ENCODE measurements at regions not wholly inside any gene's neighbourhood (a gene's known extent, or its start where the extent isn't known, plus 50 kb on each side); places are given as distances from the start of the nearest gene placed in this dataset.

- TF ChIP-seq, protein P1, sequence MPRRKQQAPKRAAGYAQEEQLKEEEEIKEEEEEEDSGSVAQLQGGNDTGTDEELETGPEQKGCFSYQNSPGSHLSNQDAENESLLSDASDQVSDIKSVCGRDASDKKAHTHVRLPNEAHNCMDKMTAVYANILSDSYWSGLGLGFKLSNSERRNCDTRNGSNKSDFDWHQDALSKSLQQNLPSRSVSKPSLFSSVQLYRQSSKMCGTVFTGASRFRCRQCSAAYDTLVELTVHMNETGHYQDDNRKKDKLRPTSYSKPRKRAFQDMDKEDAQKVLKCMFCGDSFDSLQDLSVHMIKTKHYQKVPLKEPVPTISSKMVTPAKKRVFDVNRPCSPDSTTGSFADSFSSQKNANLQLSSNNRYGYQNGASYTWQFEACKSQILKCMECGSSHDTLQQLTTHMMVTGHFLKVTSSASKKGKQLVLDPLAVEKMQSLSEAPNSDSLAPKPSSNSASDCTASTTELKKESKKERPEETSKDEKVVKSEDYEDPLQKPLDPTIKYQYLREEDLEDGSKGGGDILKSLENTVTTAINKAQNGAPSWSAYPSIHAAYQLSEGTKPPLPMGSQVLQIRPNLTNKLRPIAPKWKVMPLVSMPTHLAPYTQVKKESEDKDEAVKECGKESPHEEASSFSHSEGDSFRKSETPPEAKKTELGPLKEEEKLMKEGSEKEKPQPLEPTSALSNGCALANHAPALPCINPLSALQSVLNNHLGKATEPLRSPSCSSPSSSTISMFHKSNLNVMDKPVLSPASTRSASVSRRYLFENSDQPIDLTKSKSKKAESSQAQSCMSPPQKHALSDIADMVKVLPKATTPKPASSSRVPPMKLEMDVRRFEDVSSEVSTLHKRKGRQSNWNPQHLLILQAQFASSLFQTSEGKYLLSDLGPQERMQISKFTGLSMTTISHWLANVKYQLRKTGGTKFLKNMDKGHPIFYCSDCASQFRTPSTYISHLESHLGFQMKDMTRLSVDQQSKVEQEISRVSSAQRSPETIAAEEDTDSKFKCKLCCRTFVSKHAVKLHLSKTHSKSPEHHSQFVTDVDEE (CRISPR knock-in tag; IDR thresholded peaks at IDR 0.05), result no peak
- TF ChIP-seq, protein P2, sequence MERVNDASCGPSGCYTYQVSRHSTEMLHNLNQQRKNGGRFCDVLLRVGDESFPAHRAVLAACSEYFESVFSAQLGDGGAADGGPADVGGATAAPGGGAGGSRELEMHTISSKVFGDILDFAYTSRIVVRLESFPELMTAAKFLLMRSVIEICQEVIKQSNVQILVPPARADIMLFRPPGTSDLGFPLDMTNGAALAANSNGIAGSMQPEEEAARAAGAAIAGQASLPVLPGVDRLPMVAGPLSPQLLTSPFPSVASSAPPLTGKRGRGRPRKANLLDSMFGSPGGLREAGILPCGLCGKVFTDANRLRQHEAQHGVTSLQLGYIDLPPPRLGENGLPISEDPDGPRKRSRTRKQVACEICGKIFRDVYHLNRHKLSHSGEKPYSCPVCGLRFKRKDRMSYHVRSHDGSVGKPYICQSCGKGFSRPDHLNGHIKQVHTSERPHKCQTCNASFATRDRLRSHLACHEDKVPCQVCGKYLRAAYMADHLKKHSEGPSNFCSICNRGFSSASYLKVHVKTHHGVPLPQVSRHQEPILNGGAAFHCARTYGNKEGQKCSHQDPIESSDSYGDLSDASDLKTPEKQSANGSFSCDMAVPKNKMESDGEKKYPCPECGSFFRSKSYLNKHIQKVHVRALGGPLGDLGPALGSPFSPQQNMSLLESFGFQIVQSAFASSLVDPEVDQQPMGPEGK (CRISPR knock-in tag; IDR thresholded peaks at IDR 0.05; ENCODE audit: borderline replicate concordance), result no peak
- no peak for TF ChIP-seq ZNF8 (CRISPR knock-in tag; IDR thresholded peaks at IDR 0.05)
- no peak for TF ChIP-seq ARNTL (CRISPR knock-in tag; IDR thresholded peaks at IDR 0.05; ENCODE audit: borderline replicate concordance, low read depth)
- TF ChIP-seq CSDC2 (CRISPR knock-in tag; IDR thresholded peaks at IDR 0.05), result no peak
- no peak for TF ChIP-seq BACH2 (CRISPR knock-in tag; IDR thresholded peaks at IDR 0.05; ENCODE audit: borderline replicate concordance)
- TF ChIP-seq ZFP30 (CRISPR knock-in tag; IDR thresholded peaks at IDR 0.05), result no peak
- no peak for TF ChIP-seq ZFP3 (CRISPR knock-in tag; IDR thresholded peaks at IDR 0.05)
- no peak for TF ChIP-seq ISL1 (CRISPR knock-in tag; IDR thresholded peaks at IDR 0.05)
- no peak for TF ChIP-seq SNAI2 (CRISPR knock-in tag; IDR thresholded peaks at IDR 0.05)
- TF ChIP-seq CREB5 (CRISPR knock-in tag; IDR thresholded peaks at IDR 0.05; ENCODE audit: low read depth), result no peak
- no peak for TF ChIP-seq ESRRG (CRISPR knock-in tag; IDR thresholded peaks at IDR 0.05)
- TF ChIP-seq TOX (CRISPR knock-in tag; IDR thresholded peaks at IDR 0.05; ENCODE audit: borderline replicate concordance), result no peak
Measured at GRCh38 chr3:76264496-76264895, 479.1 kb upstream of the ZNF717 start.

Measured in SK-N-SH treated with all-trans-retinoic acid at 6 μM for 48 hours (cell line).